ENCODE measurements at regions not wholly inside any gene's neighbourhood (a gene's known extent, or its start where the extent isn't known, plus 50 kb on each side); places are given as distances from the start of the nearest gene placed in this dataset.

DNA sequence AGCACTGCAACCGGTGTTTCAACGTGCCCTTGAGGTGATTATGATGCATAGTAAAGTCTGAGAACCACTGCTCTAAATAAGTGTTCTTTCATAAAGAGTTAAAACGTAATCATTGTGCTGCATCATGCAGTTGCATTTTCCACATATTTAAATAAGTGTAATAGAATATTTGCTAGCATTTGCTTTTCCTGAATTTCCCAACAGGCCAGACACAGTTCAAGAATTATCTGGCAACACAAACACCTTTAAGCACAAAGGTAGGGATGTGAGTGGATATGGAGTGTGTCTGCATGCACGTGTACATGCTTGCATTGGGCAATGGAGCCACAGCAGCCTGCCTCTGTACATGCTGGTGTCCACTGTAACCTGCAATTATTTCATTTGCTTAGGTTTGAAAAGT is 193.6 kb upstream of the PIK3R1 start:
- Mint-ChIP-seq H3K4me3 (no peak overlapping the region), H3K9me3 (peaks cover 4 to 5% of the 10 kb centered on the region in 2 experiments; a peak in 3 of 5 replicates), H3K27ac (no peak overlapping the region), H3K27me3 (ENCODE audit: low read depth) (no peaks in the 10 kb centered on the region), H3K4me1 (peaks cover 32 to 34% of the 10 kb centered on the region in 2 experiments), H3K36me3 (ENCODE audit: insufficient read depth in 1 of 3, low read depth in 3 of 3) (peaks cover 0 to 12% (median 5%) of the 10 kb centered on the region in 3 experiments; a peak in 6 of 7 replicates)
- Histone ChIP-seq H2BK5ac (ENCODE audit: insufficient read length, low read length) (no peak overlapping the region), H3K9me3 (ENCODE audit: control insufficient read depth, low read depth, low read length) (no peaks in the 10 kb centered on the region), H2BK15ac (ENCODE audit: low read depth, low read length) (no peak overlapping the region), H3K4ac (ENCODE audit: low read depth, low read length) (no peak overlapping the region), H3K56ac (ENCODE audit: insufficient read length, low read depth, low read length) (no peak overlapping the region), H3K79me2 (ENCODE audit: insufficient read depth, low read length) (no peaks in the 10 kb centered on the region), H4K91ac (ENCODE audit: insufficient read length, low read depth, low read length) (no peak overlapping the region), H3K18ac (ENCODE audit: insufficient read length, low read depth, low read length) (no peak overlapping the region), H3T11ph (ENCODE audit: low read length) (no peak overlapping the region), H2BK120ac (ENCODE audit: low read depth, low read length, poor library complexity, severe bottlenecking) (no peak overlapping the region), H3K4me2 (ENCODE audit: insufficient read depth, insufficient read length, low read length) (no peak overlapping the region), H3K23me2 (ENCODE audit: insufficient read length, low read depth, low read length, poor library complexity, severe bottlenecking) (no peaks in the 10 kb centered on the region), H4K20me1 (ENCODE audit: control insufficient read depth, insufficient read depth, insufficient read length) (no peaks in the 10 kb centered on the region), H3K9ac (ENCODE audit: extremely low read depth, insufficient read length, low read length) (no peak overlapping the region), H3K14ac (ENCODE audit: insufficient read depth, low read length) (no peak overlapping the region), H4K5ac (ENCODE audit: insufficient read length, low read depth, low read length) (no peak overlapping the region), H3K4me1 (ENCODE audit: insufficient read depth, low read length) (peaks cover 4% of the 10 kb centered on the region), H4K8ac (replicated peaks; ENCODE audit: insufficient read length, low read depth, low read length) (no peak overlapping the region), H3K27me3 (ENCODE audit: insufficient read depth, low read length) (no peaks in the 10 kb centered on the region), H2BK12ac (ENCODE audit: insufficient read length, low read depth, low read length) (no peak overlapping the region), H2AK5ac (ENCODE audit: insufficient read length, low read length) (no peak overlapping the region), H2BK20ac (ENCODE audit: low read depth, low read length, poor library complexity, severe bottlenecking) (no peak overlapping the region), H3K23ac (ENCODE audit: insufficient read length, low read depth, low read length) (no peak overlapping the region), H3K27ac (ENCODE audit: insufficient read length, low read depth, low read length) (no peak overlapping the region), H2AFZ (ENCODE audit: low read length) (no peak overlapping the region), H3K79me1 (ENCODE audit: insufficient read depth, low read depth, low read length, poor library complexity, severe bottlenecking) (no peaks in the 10 kb centered on the region)
- WGBS (ENCODE audit: extremely low coverage, insufficient read length, low lambda C conversion rate), result no CpG with 5 or more reads among the region's 4 CpGs
- TF ChIP-seq CTCF (conservative IDR thresholded peaks at IDR 0.05), result no peak
- no peak for DNase-seq
